ENCODE measurements at regions not wholly inside any gene's neighbourhood (a gene's known extent, or its start where the extent isn't known, plus 50 kb on each side); places are given as distances from the start of the nearest gene placed in this dataset.

GRCh38 chr2:41994661-41995060, 53.2 kb upstream of the PKDCC start:
- TF ChIP-seq PHF8 (IDR thresholded peaks at IDR 0.05; ENCODE audit: borderline replicate concordance, low read depth): no peak
- TF ChIP-seq ESRRA (IDR thresholded peaks at IDR 0.05; ENCODE audit: borderline replicate concordance, low read length): no peak
- TF ChIP-seq POLR2AphosphoS2 (conservative IDR thresholded peaks at IDR 0.05; ENCODE audit: low read length): no peak
- TF ChIP-seq MAZ (IDR thresholded peaks at IDR 0.05; ENCODE audit: borderline replicate concordance, low read depth, low read length): no peak
- TF ChIP-seq FOSL2 (IDR thresholded peaks at IDR 0.05): no peak
- no peak for TF ChIP-seq FOSL2 (CRISPR knock-in tag; IDR thresholded peaks at IDR 0.05)
- TF ChIP-seq JUNB (IDR thresholded peaks at IDR 0.05): no peak
- no peak for TF ChIP-seq EHF (CRISPR knock-in tag; IDR thresholded peaks at IDR 0.05)
- no peak for TF ChIP-seq ATOH8 (CRISPR knock-in tag; IDR thresholded peaks at IDR 0.05; ENCODE audit: low read depth)
- TF ChIP-seq HOXB5 (CRISPR knock-in tag; IDR thresholded peaks at IDR 0.05): no peak
- no peak for TF ChIP-seq NFE2L2 (conservative IDR thresholded peaks at IDR 0.05; ENCODE audit: low read length)
- TF ChIP-seq TFCP2L1 (CRISPR knock-in tag; IDR thresholded peaks at IDR 0.05): no peak
- TF ChIP-seq GATA3 (IDR thresholded peaks at IDR 0.05; ENCODE audit: borderline replicate concordance): no peak

GRCh38 chr2:41997561-41997960, 50.3 kb upstream of the PKDCC start:
- Histone ChIP-seq H3K4me3 (no peak overlapping the region), H3K4me1 (no peaks in the 10 kb centered on the region), H3K27ac (no peak overlapping the region; a peak in 1 of 6 replicates), H3K4me2 (no peak overlapping the region), H3K9me3 (no peaks in the 10 kb centered on the region)
- no peak for DNase-seq (ENCODE audit: low read depth in 1 of 2, low spot score in 1 of 2)
- 73% methylated on average over 4 of the region's 4 CpGs for WGBS (ENCODE audit: missing lambda C conversion rate)
- no peak for FAIRE-seq
- no peak for ATAC-seq
- ChIA-PET CTCF (interaction anchor here (1.4 kb wide), 1 partner anchor 12 kb away, joined by 3 read pairs; no protein-coding TSS in a partner anchor), POLR2A (no interaction called here)
- TF ChIP-seq ELK1 (IDR thresholded peaks at IDR 0.05; ENCODE audit: low read depth, low read length) (no peak), BHLHE40 (IDR thresholded peaks at IDR 0.05; ENCODE audit: low read depth, low read length) (no peak), USF2 (IDR thresholded peaks at IDR 0.05) (no peak), ZFP36 (IDR thresholded peaks at IDR 0.05; ENCODE audit: borderline replicate concordance, partially characterized antibody) (no peak), MAZ (IDR thresholded peaks at IDR 0.05; ENCODE audit: borderline replicate concordance, low read depth, low read length) (no peak), EHF (CRISPR knock-in tag; IDR thresholded peaks at IDR 0.05) (no peak), RNF2 (IDR thresholded peaks at IDR 0.05; ENCODE audit: borderline replicate concordance, low read depth) (no peak), HES2 (IDR thresholded peaks at IDR 0.05) (no peak), ATOH8 (CRISPR knock-in tag; IDR thresholded peaks at IDR 0.05; ENCODE audit: low read depth) (no peak), JUNB (IDR thresholded peaks at IDR 0.05) (no peak), RARB (CRISPR knock-in tag; IDR thresholded peaks at IDR 0.05) (no peak), RFX5 (IDR thresholded peaks at IDR 0.05) (no peak), NPAS2 (CRISPR knock-in tag; IDR thresholded peaks at IDR 0.05; ENCODE audit: borderline replicate concordance) (no peak), CHD2 (IDR thresholded peaks at IDR 0.05; ENCODE audit: low read length, partially characterized antibody) (no peak), CTCF (IDR thresholded peaks at IDR 0.05) (no peak), MYC (IDR thresholded peaks at IDR 0.05; ENCODE audit: borderline replicate concordance, low read length) (no peak), TFCP2L1 (CRISPR knock-in tag; IDR thresholded peaks at IDR 0.05) (no peak), CBX8 (IDR thresholded peaks at IDR 0.05) (no peak), HEYL (CRISPR knock-in tag; IDR thresholded peaks at IDR 0.05) (no peak)

More at GRCh38 chr2:41994661-41995060, 53.2 kb upstream of the PKDCC start:
- no peak for DNase-seq (ENCODE audit: low read depth in 1 of 2, low spot score in 1 of 2)
- 0 out of 6 replicates have a peak overlapping the region, but pooled peaks of 1 of the 2 experiments have one; percentile 22 for H3K27ac ChIP-seq
- ChIA-PET POLR2A (no interaction called here), CTCF (interaction anchor here (1.2 to 1.4 kb wide), 3 partner anchors 9 to 125 kb away, joined by 3 to 6 read pairs (median 5); no protein-coding TSS in a partner anchor)
- 70% methylated on average over 8 of the region's 8 CpGs for WGBS (ENCODE audit: missing lambda C conversion rate)
- H3K4me3 ChIP-seq: no peak overlapping the region
- no peaks in the 10 kb centered on the region for H3K9me3 ChIP-seq
- no peak overlapping the region for H3K4me2 ChIP-seq
- FAIRE-seq: no peak
- ATAC-seq: peak in 1 of 2 experiments; percentile 27; a peak in 4 of 6 replicates
- peaks cover 12% of the 10 kb centered on the region for H3K4me1 ChIP-seq

Data from A549 (cell line).